Astrocyte (in vitro differentiated cells and primary cell): ENCODE measurements at regions not wholly inside any gene's neighbourhood (a gene's known extent, or its start where the extent isn't known, plus 50 kb on each side); places are given as distances from the start of the nearest gene placed in this dataset.
"Not testable (repeated sequence)": the region's sequence is repeated elsewhere in the genome, so short reads cannot be mapped to it uniquely, and the experiment has no call there.

ENCODE experiments used
- DNase-seq: peaks from one replicate; pipeline ENCODE4 v3.0.0-alpha.2; 2010; ENCODE audit warnings: low read depth
- FAIRE-seq: peaks from 2 replicates; lab custom pipeline; 2011; peaks lifted over from hg19 to GRCh38; lab: Jason Lieb, UNC
- H2AFZ ChIP-seq: 2 replicates; pipeline ENCODE4 v1.6.0; 2012; ENCODE audit warnings: low read depth, low read length, inconsistent platforms
- H3K27ac ChIP-seq: 2 replicates; pipeline ENCODE4 v1.5.1; 2011; ENCODE audit warnings: low read depth, low read length, inconsistent platforms
- H3K27me3 ChIP-seq: 2 replicates; pipeline ENCODE4 v1.6.0; 2011; ENCODE audit warnings: low read length, inconsistent platforms; ENCODE audit not compliant: insufficient read depth
- H3K36me3 ChIP-seq: 2 replicates; pipeline ENCODE4 v1.5.1; 2011; ENCODE audit warnings: low read length, inconsistent platforms; ENCODE audit not compliant: insufficient read depth
- H3K4me1 ChIP-seq: 2 replicates; pipeline ENCODE4 v1.5.1; 2011; ENCODE audit warnings: low read length, inconsistent platforms; ENCODE audit not compliant: insufficient read depth
- H3K4me2 ChIP-seq: 2 replicates; pipeline ENCODE4 v1.6.0; 2012; ENCODE audit warnings: low read length, inconsistent platforms
- H3K4me3 ChIP-seq: 2 replicates; pipeline ENCODE4 v1.5.1; 2011; ENCODE audit warnings: low read depth, mild to moderate bottlenecking, low read length, inconsistent platforms; ENCODE audit not compliant: insufficient read depth
- H3K79me2 ChIP-seq: 2 replicates; pipeline ENCODE4 v1.6.0; 2012; ENCODE audit warnings: mild to moderate bottlenecking, low read length, inconsistent platforms; ENCODE audit not compliant: insufficient read depth
- H3K9ac ChIP-seq: 2 replicates; pipeline ENCODE4 v1.6.0; 2012; ENCODE audit warnings: mild to moderate bottlenecking, low read length, inconsistent platforms
- H3K9me3 ChIP-seq: 2 replicates; pipeline ENCODE4 v1.5.1; 2012; ENCODE audit warnings: low read depth, mild to moderate bottlenecking, low read length, inconsistent platforms; ENCODE audit not compliant: insufficient read depth
- H4K20me1 ChIP-seq: 2 replicates; pipeline ENCODE4 v1.6.0; 2012; ENCODE audit warnings: low read length, inconsistent platforms; ENCODE audit not compliant: insufficient read depth
- H3K27ac Mint-ChIP-seq: one replicate; pipeline ENCODE4 v1.8.0; 2021; ENCODE audit warnings: mild to moderate bottlenecking, mixed read lengths; ENCODE audit not compliant: unreplicated experiment
- H3K27me3 Mint-ChIP-seq: one replicate; pipeline ENCODE4 v1.8.0; 2021; ENCODE audit warnings: low read depth, mixed read lengths; ENCODE audit not compliant: unreplicated experiment
- H3K36me3 Mint-ChIP-seq: one replicate; pipeline ENCODE4 v1.8.0; 2021; ENCODE audit warnings: low read depth, mixed read lengths; ENCODE audit not compliant: unreplicated experiment
- H3K4me1 Mint-ChIP-seq: one replicate; pipeline ENCODE4 v1.8.0; 2021; ENCODE audit warnings: low read depth, mixed read lengths; ENCODE audit not compliant: unreplicated experiment
- H3K4me3 Mint-ChIP-seq: one replicate; pipeline ENCODE4 v1.8.0; 2021; ENCODE audit warnings: mild to moderate bottlenecking, moderate library complexity, mixed read lengths; ENCODE audit not compliant: unreplicated experiment
- H3K9me3 Mint-ChIP-seq: one replicate; pipeline ENCODE4 v1.8.0; 2021; ENCODE audit warnings: mild to moderate bottlenecking, mixed read lengths; ENCODE audit not compliant: unreplicated experiment

DNA sequence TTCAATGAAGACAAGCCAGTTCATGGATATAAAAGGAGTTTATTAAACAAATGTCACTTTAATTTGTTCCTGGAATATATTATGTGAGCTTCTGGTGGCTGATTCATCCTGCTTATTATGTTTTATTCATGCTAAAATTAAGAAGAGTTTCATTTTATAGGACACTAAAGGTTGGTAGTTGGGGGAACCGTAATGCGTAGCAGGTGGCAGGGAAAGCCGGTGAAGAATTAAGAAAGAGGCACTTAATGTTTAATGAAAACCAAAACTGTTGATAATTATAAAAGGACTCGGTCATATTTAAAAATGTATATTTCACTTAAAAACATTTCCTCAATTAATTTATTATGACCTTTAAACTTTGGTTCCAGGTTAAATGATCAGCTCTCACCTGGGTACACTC is 94.3 kb downstream of the XKR3 start:
- not testable (repeated sequence) for H3K79me2 ChIP-seq, DNase-seq, H3K36me3 ChIP-seq, H3K36me3 Mint-ChIP-seq, H3K4me3 ChIP-seq, H4K20me1 ChIP-seq, H3K9me3 Mint-ChIP-seq, H3K9me3 ChIP-seq, H3K27me3 Mint-ChIP-seq, H3K27ac Mint-ChIP-seq, H3K27me3 ChIP-seq, H3K9ac ChIP-seq, H2AFZ ChIP-seq, H3K27ac ChIP-seq, H3K4me1 Mint-ChIP-seq, H3K4me1 ChIP-seq, H3K4me2 ChIP-seq, FAIRE-seq, H3K4me3 Mint-ChIP-seq

DNA sequence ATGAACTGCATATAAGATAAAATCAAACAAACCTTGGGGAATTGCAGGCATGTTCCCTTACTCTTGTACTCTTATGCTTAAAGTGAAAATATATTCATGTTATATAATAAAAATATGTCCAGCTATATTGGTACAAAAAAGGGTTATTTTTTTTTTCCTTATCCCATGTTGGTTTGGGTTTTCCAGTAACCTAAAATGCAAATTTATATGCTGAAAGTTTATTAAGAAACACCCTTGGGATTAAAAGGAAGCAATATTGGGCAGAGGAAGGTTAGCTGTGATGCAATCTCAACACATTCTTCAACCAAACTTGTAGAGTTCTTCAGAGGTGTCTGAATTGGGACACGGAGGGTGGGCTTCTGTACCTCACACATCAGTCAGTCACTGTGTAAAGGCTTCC is 97.7 kb downstream of the XKR3 start:
- H3K4me3 ChIP-seq, H3K9ac ChIP-seq, H3K4me2 ChIP-seq, FAIRE-seq, H3K27ac ChIP-seq, H3K9me3 Mint-ChIP-seq, H2AFZ ChIP-seq, H3K4me1 Mint-ChIP-seq, H3K27me3 Mint-ChIP-seq, H3K4me1 ChIP-seq, H4K20me1 ChIP-seq, H3K36me3 Mint-ChIP-seq, H3K27me3 ChIP-seq, H3K4me3 Mint-ChIP-seq, H3K27ac Mint-ChIP-seq, H3K9me3 ChIP-seq, H3K36me3 ChIP-seq, H3K79me2 ChIP-seq, DNase-seq: not testable (repeated sequence)

- not testable (repeated sequence) for H3K9me3 Mint-ChIP-seq, H3K27me3 ChIP-seq, H2AFZ ChIP-seq, H3K9ac ChIP-seq, H3K36me3 Mint-ChIP-seq, H3K79me2 ChIP-seq, H3K27me3 Mint-ChIP-seq, H4K20me1 ChIP-seq, H3K4me3 Mint-ChIP-seq, H3K36me3 ChIP-seq, H3K4me1 ChIP-seq, H3K4me1 Mint-ChIP-seq, DNase-seq, H3K4me3 ChIP-seq, H3K9me3 ChIP-seq, H3K4me2 ChIP-seq, FAIRE-seq, H3K27ac Mint-ChIP-seq, H3K27ac ChIP-seq
These were observed 102.0 kb downstream of the XKR3 start for GRCh38 chr22:16723241-16723640.

DNA sequence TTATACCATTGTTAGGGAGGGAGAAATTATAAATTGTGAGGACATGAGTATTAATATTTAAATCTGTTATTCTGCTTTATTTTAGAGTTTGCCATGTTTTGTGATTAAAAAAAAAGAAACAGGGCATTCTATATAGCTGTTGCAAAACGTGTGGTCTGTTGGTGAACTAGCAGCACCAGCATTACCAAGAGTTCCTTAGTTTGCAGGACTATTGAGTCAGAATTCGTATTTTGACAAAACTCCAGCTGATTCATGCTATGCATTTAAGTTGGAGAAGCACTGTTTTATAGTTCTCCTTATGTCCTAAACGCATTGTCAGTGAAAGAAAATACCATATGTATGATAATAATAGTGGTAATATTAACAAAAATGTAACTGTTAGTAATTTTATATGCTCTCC is 102.6 kb downstream of the XKR3 start:
- H2AFZ ChIP-seq, H3K27ac ChIP-seq, H4K20me1 ChIP-seq, H3K27me3 Mint-ChIP-seq, DNase-seq, H3K4me1 ChIP-seq, H3K4me3 Mint-ChIP-seq, H3K9ac ChIP-seq, H3K4me2 ChIP-seq, H3K4me3 ChIP-seq, H3K9me3 Mint-ChIP-seq, H3K36me3 ChIP-seq, H3K27ac Mint-ChIP-seq, H3K79me2 ChIP-seq, H3K27me3 ChIP-seq, H3K4me1 Mint-ChIP-seq, FAIRE-seq, H3K9me3 ChIP-seq, H3K36me3 Mint-ChIP-seq: not testable (repeated sequence)
